Trophoblast cell (in vitro differentiated cells and primary cell): ENCODE measurements at regions not wholly inside any gene's neighbourhood (a gene's known extent, or its start where the extent isn't known, plus 50 kb on each side); places are given as distances from the start of the nearest gene placed in this dataset.
"Not testable (repeated sequence)": the region's sequence is repeated elsewhere in the genome, so short reads cannot be mapped to it uniquely, and the experiment has no call there.

Source experiments
- DNase-seq, 2 donors: peaks; one replicate each; pipeline ENCODE4 v3.0.0-alpha.2; 2016
- H2AFZ ChIP-seq: 2 replicates; pipeline ENCODE4 v1.6.1; 2013; ENCODE audit warnings: low read length, moderate library complexity, mild to moderate bottlenecking; ENCODE audit not compliant: insufficient read depth, poor library complexity
- H2AK5ac ChIP-seq: 2 replicates; pipeline ENCODE4 v1.6.1; 2013; ENCODE audit warnings: mild to moderate bottlenecking, low read length
- H2BK120ac ChIP-seq: 2 replicates; pipeline ENCODE4 v1.6.1; 2013; ENCODE audit warnings: low read length, mild to moderate bottlenecking, moderate library complexity; ENCODE audit not compliant: insufficient read depth, poor library complexity
- H2BK12ac ChIP-seq: 2 replicates; pipeline ENCODE4 v1.6.1; 2013; ENCODE audit warnings: mild to moderate bottlenecking, low read length, moderate library complexity
- H2BK5ac ChIP-seq: 2 replicates; pipeline ENCODE4 v1.6.1; 2013; ENCODE audit warnings: low read length, low read depth, moderate library complexity, mild to moderate bottlenecking; ENCODE audit not compliant: poor library complexity
- H3K14ac ChIP-seq: 2 replicates; pipeline ENCODE4 v1.6.1; 2013; ENCODE audit warnings: mild to moderate bottlenecking, low read length
- H3K18ac ChIP-seq: 2 replicates; pipeline ENCODE4 v1.6.1; 2013; ENCODE audit warnings: mild to moderate bottlenecking, low read length
- H3K23ac ChIP-seq: 2 replicates; pipeline ENCODE4 v1.6.1; 2013; ENCODE audit warnings: low read length
- H3K27ac ChIP-seq: 2 replicates; pipeline ENCODE4 v1.5.1; 2013; ENCODE audit warnings: low read depth, mild to moderate bottlenecking, inconsistent platforms, low read length, moderate library complexity
- H3K27me3 ChIP-seq: 2 replicates; pipeline ENCODE4 v1.6.1; 2013; ENCODE audit warnings: inconsistent platforms, mild to moderate bottlenecking, low read length, moderate library complexity; ENCODE audit not compliant: insufficient read depth
- H3K36me3 ChIP-seq, 2 experiments: 1 replicate in 1 of 2; 2 replicates in 1 of 2; pipeline ENCODE4 v1.6.1; 2013; ENCODE audit warnings: low read length in 2 of 2, mild to moderate bottlenecking in 2 of 2, moderate library complexity in 1 of 2; ENCODE audit not compliant: insufficient read depth in 2 of 2, control insufficient read depth in 1 of 2
- H3K4ac ChIP-seq: 2 replicates; pipeline ENCODE4 v1.6.1; 2013; ENCODE audit warnings: low read depth, mild to moderate bottlenecking, low read length, moderate library complexity
- H3K4me1 ChIP-seq, 2 experiments: 1 replicate in 1 of 2; 2 replicates in 1 of 2; pipeline ENCODE4 v1.6.1; 2013; ENCODE audit warnings: low read length in 2 of 2, mild to moderate bottlenecking in 2 of 2, moderate library complexity in 1 of 2; ENCODE audit not compliant: insufficient read depth in 2 of 2, control insufficient read depth in 1 of 2
- H3K4me2 ChIP-seq: 2 replicates; pipeline ENCODE4 v1.6.1; 2013; ENCODE audit warnings: inconsistent platforms, mild to moderate bottlenecking, low read length, moderate library complexity
- H3K4me3 ChIP-seq: 2 replicates; pipeline ENCODE4 v1.5.1; 2013; ENCODE audit warnings: mild to moderate bottlenecking, low read depth, low read length, inconsistent platforms
- H3K79me1 ChIP-seq: one replicate; pipeline ENCODE4 v1.6.1; 2013; ENCODE audit warnings: low read length
- H3K79me2 ChIP-seq: 2 replicates; pipeline ENCODE4 v1.6.1; 2013; ENCODE audit warnings: low read length, mild to moderate bottlenecking; ENCODE audit not compliant: control insufficient read depth, insufficient read depth, poor library complexity
- H3K9ac ChIP-seq: 2 replicates; pipeline ENCODE4 v1.6.1; 2013; ENCODE audit warnings: mild to moderate bottlenecking, low read length
- H3K9me3 ChIP-seq: 2 replicates; pipeline ENCODE4 v1.6.1; 2013; ENCODE audit warnings: low read depth, mild to moderate bottlenecking, control low read depth, inconsistent platforms, low read length; ENCODE audit not compliant: insufficient read depth
- H4K12ac ChIP-seq: 2 replicates; pipeline ENCODE4 v1.6.1; 2013; ENCODE audit warnings: low read depth, mild to moderate bottlenecking, low read length, moderate library complexity
- H4K8ac ChIP-seq: 2 replicates; pipeline ENCODE4 v1.6.1; 2013; ENCODE audit warnings: low read depth, mild to moderate bottlenecking, low read length, moderate library complexity
- H4K91ac ChIP-seq: one replicate; pipeline ENCODE4 v1.6.1; 2013; ENCODE audit warnings: low read depth, mild to moderate bottlenecking, low read length, moderate library complexity
- WGBS: extraction: QIAGEN DNeasy Blood & Tissue Kit; methylation state at CpG from one replicate; pipeline ENCODE4 v1.1.7; 2013; ENCODE audit warnings: missing lambda C conversion rate; ENCODE audit not compliant: insufficient read length, insufficient coverage; ENCODE audit errors: extremely low coverage; 5-methylcytosine and 5-hydroxymethylcytosine counted together

DNA sequence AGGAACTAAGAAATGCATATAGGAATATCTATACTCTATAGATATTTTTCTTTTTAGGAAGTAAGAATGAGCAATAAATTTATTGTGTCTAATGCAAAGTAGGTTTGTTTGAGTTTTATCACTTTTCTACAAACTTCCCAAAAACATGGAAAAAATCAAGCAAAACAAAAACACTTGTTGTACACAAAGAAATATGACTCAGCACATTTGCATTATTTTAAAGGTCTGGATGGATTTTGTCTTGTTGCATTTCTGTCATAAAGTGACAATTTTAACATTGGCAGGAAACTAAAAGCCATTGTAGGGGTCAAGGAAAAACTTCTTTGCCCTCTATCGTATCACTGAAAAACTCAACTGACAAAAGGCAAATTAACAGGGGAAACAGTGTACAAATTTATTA lies 267.2 kb downstream of the PYDC2 start:
- H3K27me3 ChIP-seq, result no peaks in the 10 kb centered on the region
- H4K12ac ChIP-seq, result no peak overlapping the region
- no peaks in the 10 kb centered on the region for H3K79me1 ChIP-seq
- H3K36me3 ChIP-seq, result no peaks in the 10 kb centered on the region
- H3K4me2 ChIP-seq, result no peak overlapping the region
- no peak overlapping the region for H3K18ac ChIP-seq
- DNase-seq, result no peak
- no peaks in the 10 kb centered on the region for H3K79me2 ChIP-seq
- H3K4me3 ChIP-seq, result no peak overlapping the region
- H3K14ac ChIP-seq, result no peak overlapping the region
- H3K23ac ChIP-seq, result no peak overlapping the region
- H2BK12ac ChIP-seq, result no peak overlapping the region
- no peaks in the 10 kb centered on the region for H3K4me1 ChIP-seq
- no peak overlapping the region for H2AFZ ChIP-seq
- no peaks in the 10 kb centered on the region for H3K9me3 ChIP-seq
- H4K8ac ChIP-seq, result no peak overlapping the region
- H4K91ac ChIP-seq, result no peak overlapping the region
- no peak overlapping the region for H3K9ac ChIP-seq
- no peak overlapping the region for H2BK120ac ChIP-seq
- H2BK5ac ChIP-seq, result no peak overlapping the region
- H2AK5ac ChIP-seq, result no peak overlapping the region
- H3K4ac ChIP-seq, result no peak overlapping the region
- H3K27ac ChIP-seq, result no peak overlapping the region
- WGBS, result no CpG with 5 or more reads among the region's 1 CpG

GRCh38 chr3:191737742-191738141 lies 276.8 kb downstream of the PYDC2 start:
- Histone ChIP-seq H4K91ac (no peak overlapping the region), H4K8ac (no peak overlapping the region), H2BK5ac (no peak overlapping the region), H3K79me2 (no peaks in the 10 kb centered on the region), H3K4me2 (no peak overlapping the region), H4K12ac (no peak overlapping the region), H2BK12ac (no peak overlapping the region), H3K9ac (no peak overlapping the region), H3K14ac (no peak overlapping the region), H3K79me1 (no peaks in the 10 kb centered on the region), H2AFZ (no peak overlapping the region), H3K27me3 (no peaks in the 10 kb centered on the region), H3K4me3 (no peak overlapping the region), H3K18ac (no peak overlapping the region), H3K23ac (no peak overlapping the region), H3K4me1 (no peaks in the 10 kb centered on the region), H3K9me3 (peaks cover 2% of the 10 kb centered on the region), H2BK120ac (no peak overlapping the region), H3K27ac (no peak overlapping the region), H3K4ac (no peak overlapping the region), H2AK5ac (no peak overlapping the region), H3K36me3 (no peaks in the 10 kb centered on the region)
- DNase-seq, result no peak
- no CpG with 5 or more reads among the region's 1 CpG for WGBS

GRCh38 chr3:191740712-191741111 lies 279.7 kb downstream of the PYDC2 start:
- no CpG with 5 or more reads among the region's 2 CpGs for WGBS
- H3K23ac ChIP-seq, result no peak overlapping the region
- no peaks in the 10 kb centered on the region for H3K4me1 ChIP-seq
- H2AK5ac ChIP-seq, result no peak overlapping the region
- no peak overlapping the region for H2AFZ ChIP-seq
- H2BK5ac ChIP-seq, result no peak overlapping the region
- H4K8ac ChIP-seq, result no peak overlapping the region
- H3K27ac ChIP-seq, result no peak overlapping the region
- H3K4me2 ChIP-seq, result no peak overlapping the region
- no peaks in the 10 kb centered on the region for H3K36me3 ChIP-seq
- H3K14ac ChIP-seq, result no peak overlapping the region
- H3K18ac ChIP-seq, result no peak overlapping the region
- H3K79me2 ChIP-seq, result no peaks in the 10 kb centered on the region
- H3K9me3 ChIP-seq, result peaks cover 2% of the 10 kb centered on the region
- H2BK120ac ChIP-seq, result no peak overlapping the region
- H2BK12ac ChIP-seq, result no peak overlapping the region
- H4K12ac ChIP-seq, result no peak overlapping the region
- no peak overlapping the region for H4K91ac ChIP-seq
- no peak overlapping the region for H3K9ac ChIP-seq
- no peaks in the 10 kb centered on the region for H3K79me1 ChIP-seq
- H3K4me3 ChIP-seq, result no peak overlapping the region
- H3K27me3 ChIP-seq, result no peaks in the 10 kb centered on the region
- no peak overlapping the region for H3K4ac ChIP-seq
- no peak for DNase-seq

DNA sequence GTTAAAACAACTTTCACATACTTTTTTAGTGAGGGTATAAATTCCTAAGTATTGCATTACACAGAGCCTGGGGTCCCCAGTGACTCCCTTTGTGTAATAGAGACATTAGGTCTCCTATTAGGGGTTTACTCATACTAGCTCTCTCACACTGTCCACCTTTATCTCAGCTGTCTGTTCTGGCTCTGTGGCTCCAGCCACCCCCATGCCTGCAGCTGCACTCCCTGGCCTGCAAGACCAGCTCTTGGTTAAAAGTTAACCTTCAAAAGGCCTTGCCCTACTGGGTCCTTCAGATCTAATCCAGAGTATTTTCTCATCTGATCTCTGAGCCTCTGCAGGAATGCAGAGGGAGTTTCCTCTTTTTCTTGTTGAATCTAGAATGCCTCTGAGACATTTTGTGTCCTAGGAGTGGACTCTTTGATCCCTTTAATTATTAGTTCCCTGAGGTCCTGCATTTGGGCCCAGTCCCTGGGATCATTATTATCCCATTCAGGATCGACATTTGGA lies 280.9 kb downstream of the PYDC2 start:
- no CpG with 5 or more reads among the region's 1 CpG for WGBS
- H4K12ac ChIP-seq, H3K9me3 ChIP-seq, H4K8ac ChIP-seq, H2AFZ ChIP-seq, H3K9ac ChIP-seq, H3K27ac ChIP-seq, H3K36me3 ChIP-seq, H4K91ac ChIP-seq, H3K79me1 ChIP-seq, H2BK5ac ChIP-seq, H3K18ac ChIP-seq, H3K79me2 ChIP-seq, H2AK5ac ChIP-seq, H3K4ac ChIP-seq, H2BK12ac ChIP-seq, DNase-seq, H3K4me3 ChIP-seq, H3K23ac ChIP-seq, H3K4me1 ChIP-seq, H2BK120ac ChIP-seq, H3K14ac ChIP-seq, H3K4me2 ChIP-seq, H3K27me3 ChIP-seq: not testable (repeated sequence)
